Heart left ventricle (tissue), 13 donors: ENCODE measurements at regions not wholly inside any gene's neighbourhood (a gene's known extent, or its start where the extent isn't known, plus 50 kb on each side); places are given as distances from the start of the nearest gene placed in this dataset.

Experiments used
- POLR2A ChIP-seq, 2 donors: fragments of 450-650 bp; IDR thresholded peaks; one replicate each; pipeline ENCODE4 v1.6.1; 2017; ENCODE audit warnings: antibody characterized with exemption in 2 of 2, mild to moderate bottlenecking in 2 of 2, moderate library complexity in 2 of 2
- TF ChIP-seq, protein P1 (sequence below), 12 donors: fragments of 200-600 bp; sonication (generic) in 4 of 12; IDR thresholded peaks; one replicate each; pipeline versions ENCODE4 v1.5.0 to v1.8.0; 2018 to 2022; ENCODE audit warnings: antibody characterized with exemption in 12 of 12, mild to moderate bottlenecking in 5 of 12
- donor health status: ischemic (EF 13 %, LVEDD 7.1; RV severe dilation, severe dysfunction).
- donor health status: DM: no; HTN: yes; CAD: no.
- donor health status: DM: no; HTN: no; CAD: no.
- donor health status: ischemic (EF 25% LVEDD 6.9; RV normal size, moderate dysfunction).
- donor health status: ischemic (EF 25% LVEDD 5.7; RV mildly dilated, moderate dysfunction).
- donor health status: ischemic (EF 35%, LVEDD 5.7; RV mildly dilated, moderate dysfunction).
- donor health status: nonischemic (EF 11% LVEDD 7.7; RV severe dilation, severe dysfunction).
- donor health status: DM: yes; HTN: yes; CAD: no.
- donor health status: PGD.
- donor health status: ischemic (EF 29% LVEDD 5.4; RV normal size, mild dysfunction).
- donor health status: nonischemic (EF 23%, LVEDD 6.1; RV moderate dilation, normal function).

DNA sequence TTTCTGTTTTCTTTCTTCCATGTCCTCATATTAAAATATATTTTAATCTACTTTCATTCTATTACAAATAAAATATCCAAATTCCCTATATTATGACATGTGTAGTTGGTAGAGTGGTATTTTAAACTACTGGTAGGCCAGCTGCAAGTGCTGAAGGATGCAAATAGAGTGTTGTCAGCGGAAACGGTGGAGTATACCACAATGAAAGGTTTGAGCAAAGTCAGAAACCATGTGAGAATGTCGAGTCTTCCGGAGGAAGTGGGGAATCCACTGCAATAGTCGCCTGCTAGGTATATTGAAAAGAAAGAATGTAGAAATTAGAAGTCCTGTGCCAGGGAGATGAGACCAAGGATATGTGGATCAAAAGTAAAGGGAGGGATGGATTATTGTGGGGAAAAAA, 373.9 kb downstream of the DSEL start:
- TF ChIP-seq, protein P1, sequence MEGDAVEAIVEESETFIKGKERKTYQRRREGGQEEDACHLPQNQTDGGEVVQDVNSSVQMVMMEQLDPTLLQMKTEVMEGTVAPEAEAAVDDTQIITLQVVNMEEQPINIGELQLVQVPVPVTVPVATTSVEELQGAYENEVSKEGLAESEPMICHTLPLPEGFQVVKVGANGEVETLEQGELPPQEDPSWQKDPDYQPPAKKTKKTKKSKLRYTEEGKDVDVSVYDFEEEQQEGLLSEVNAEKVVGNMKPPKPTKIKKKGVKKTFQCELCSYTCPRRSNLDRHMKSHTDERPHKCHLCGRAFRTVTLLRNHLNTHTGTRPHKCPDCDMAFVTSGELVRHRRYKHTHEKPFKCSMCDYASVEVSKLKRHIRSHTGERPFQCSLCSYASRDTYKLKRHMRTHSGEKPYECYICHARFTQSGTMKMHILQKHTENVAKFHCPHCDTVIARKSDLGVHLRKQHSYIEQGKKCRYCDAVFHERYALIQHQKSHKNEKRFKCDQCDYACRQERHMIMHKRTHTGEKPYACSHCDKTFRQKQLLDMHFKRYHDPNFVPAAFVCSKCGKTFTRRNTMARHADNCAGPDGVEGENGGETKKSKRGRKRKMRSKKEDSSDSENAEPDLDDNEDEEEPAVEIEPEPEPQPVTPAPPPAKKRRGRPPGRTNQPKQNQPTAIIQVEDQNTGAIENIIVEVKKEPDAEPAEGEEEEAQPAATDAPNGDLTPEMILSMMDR (IDR thresholded peaks at IDR 0.05): no peak
- no peak for TF ChIP-seq POLR2A (IDR thresholded peaks at IDR 0.05)
